Neutrophil (primary cell): ENCODE measurements at regions not wholly inside any gene's neighbourhood (a gene's known extent, or its start where the extent isn't known, plus 50 kb on each side); places are given as distances from the start of the nearest gene placed in this dataset.

ENCODE experiments used
- H3K27ac ChIP-seq: fragments of 200-600 bp; sonication (generic); 2 replicates; pipeline ENCODE4 v1.5.1; 2016; ENCODE audit warnings: mild to moderate bottlenecking, moderate library complexity
- H3K27me3 ChIP-seq: fragments of 200-600 bp; sonication (generic); 2 replicates; pipeline ENCODE4 v1.6.0; 2016; ENCODE audit warnings: mild to moderate bottlenecking
- H3K36me3 ChIP-seq: fragments of 200-600 bp; sonication (generic); 2 replicates; pipeline ENCODE4 v1.5.1; 2017
- H3K4me1 ChIP-seq, 2 experiments: fragments of 200-600 bp in 1 of 2; sonication (generic) in 1 of 2; 1 replicate in 1 of 2; 2 replicates in 1 of 2; pipeline versions ENCODE4 v1.5.1 to v1.6.1; 2013 to 2016; ENCODE audit warnings: low read depth in 1 of 2, low read length in 1 of 2, mild to moderate bottlenecking in 1 of 2, moderate library complexity in 1 of 2; ENCODE audit not compliant: control insufficient read depth in 1 of 2, insufficient read depth in 1 of 2
- H3K4me3 ChIP-seq, 2 experiments: fragments of 200-600 bp in 1 of 2; sonication (generic) in 1 of 2; 1 replicate in 1 of 2; 2 replicates in 1 of 2; pipeline ENCODE4 v1.5.1; 2013 to 2016; ENCODE audit warnings: low read depth in 1 of 2, low read length in 1 of 2, mild to moderate bottlenecking in 1 of 2, moderate library complexity in 1 of 2
- H3K9me3 ChIP-seq: fragments of 200-600 bp; sonication (generic); 2 replicates; pipeline ENCODE4 v1.5.1; 2016
- CTCF ChIP-seq: fragments of 200-600 bp; sonication (generic); IDR thresholded peaks from 2 replicates; pipeline ENCODE4 v1.5.1; 2016; ENCODE audit warnings: antibody characterized with exemption

- no peaks in the 10 kb centered on the region for H3K36me3 ChIP-seq
- H3K27ac ChIP-seq: no peak overlapping the region
- TF ChIP-seq CTCF: no peak
- H3K27me3 ChIP-seq: peaks cover 8% of the 10 kb centered on the region
- H3K4me3 ChIP-seq: no peak overlapping the region
- peaks cover 3 to 7% of the 10 kb centered on the region in 2 experiments for H3K4me1 ChIP-seq
- H3K9me3 ChIP-seq: no peaks in the 10 kb centered on the region
Observed at GRCh38 chr6:20033697-20034407, 178.4 kb downstream of the MBOAT1 start.

- H3K36me3 ChIP-seq: no peaks in the 10 kb centered on the region
- no peak for TF ChIP-seq CTCF
- H3K4me1 ChIP-seq: peaks cover 0 to 2% of the 10 kb centered on the region in 2 experiments
- no peak overlapping the region for H3K4me3 ChIP-seq
- no peaks in the 10 kb centered on the region for H3K9me3 ChIP-seq
- peaks cover 8% of the 10 kb centered on the region for H3K27me3 ChIP-seq
- H3K27ac ChIP-seq: no peak overlapping the region
Observed at GRCh38 chr6:20034408-20034769, 177.9 kb downstream of the MBOAT1 start.

GRCh38 chr6:20036141-20036677 lies 176.1 kb downstream of the MBOAT1 start:
- no peaks in the 10 kb centered on the region for H3K9me3 ChIP-seq
- H3K4me1 ChIP-seq: no peaks in the 10 kb centered on the region
- TF ChIP-seq CTCF: no peak
- no peak overlapping the region for H3K27ac ChIP-seq
- H3K36me3 ChIP-seq: no peaks in the 10 kb centered on the region
- H3K4me3 ChIP-seq: no peak overlapping the region
- H3K27me3 ChIP-seq: peaks cover 8% of the 10 kb centered on the region

GRCh38 chr6:20038410-20039204 lies 173.7 kb downstream of the MBOAT1 start:
- no peaks in the 10 kb centered on the region for H3K36me3 ChIP-seq
- no peaks in the 10 kb centered on the region for H3K4me1 ChIP-seq
- TF ChIP-seq CTCF: no peak
- H3K27me3 ChIP-seq: no peaks in the 10 kb centered on the region
- H3K27ac ChIP-seq: no peak overlapping the region
- H3K4me3 ChIP-seq: no peak overlapping the region
- H3K9me3 ChIP-seq: no peaks in the 10 kb centered on the region

GRCh38 chr6:20044883-20045282 lies 167.4 kb downstream of the MBOAT1 start:
- TF ChIP-seq CTCF: no peak
- Histone ChIP-seq H3K9me3 (no peaks in the 10 kb centered on the region), H3K27ac (no peak overlapping the region), H3K4me3 (no peak overlapping the region), H3K27me3 (peaks cover 5% of the 10 kb centered on the region), H3K36me3 (no peaks in the 10 kb centered on the region), H3K4me1 (no peaks in the 10 kb centered on the region)
